Astrocyte (in vitro differentiated cells and primary cell): ENCODE measurements at regions not wholly inside any gene's neighbourhood (a gene's known extent, or its start where the extent isn't known, plus 50 kb on each side); places are given as distances from the start of the nearest gene placed in this dataset.

ENCODE experiments used
- CTCF ChIP-seq: IDR thresholded peaks from 2 replicates; pipeline ENCODE4 v1.5.1; 2011; ENCODE audit warnings: low read depth, mild to moderate bottlenecking, inconsistent platforms, low read length, moderate library complexity; ENCODE audit not compliant: insufficient read depth
- EZH2 ChIP-seq: IDR thresholded peaks from 2 replicates; pipeline ENCODE4 v1.6.1; 2012; ENCODE audit warnings: mild to moderate bottlenecking, low read length, inconsistent platforms; ENCODE audit not compliant: insufficient read depth

- TF ChIP-seq CTCF: no peak
- TF ChIP-seq EZH2: no peak
Measured at GRCh38 chr10:122777515-122778059, 68.1 kb downstream of the CUZD1 start.
